ENCODE measurements at regions not wholly inside any gene's neighbourhood (a gene's known extent, or its start where the extent isn't known, plus 50 kb on each side); places are given as distances from the start of the nearest gene placed in this dataset.
"Not testable (repeated sequence)": the region's sequence is repeated elsewhere in the genome, so short reads cannot be mapped to it uniquely, and the experiment has no call there.

DNA sequence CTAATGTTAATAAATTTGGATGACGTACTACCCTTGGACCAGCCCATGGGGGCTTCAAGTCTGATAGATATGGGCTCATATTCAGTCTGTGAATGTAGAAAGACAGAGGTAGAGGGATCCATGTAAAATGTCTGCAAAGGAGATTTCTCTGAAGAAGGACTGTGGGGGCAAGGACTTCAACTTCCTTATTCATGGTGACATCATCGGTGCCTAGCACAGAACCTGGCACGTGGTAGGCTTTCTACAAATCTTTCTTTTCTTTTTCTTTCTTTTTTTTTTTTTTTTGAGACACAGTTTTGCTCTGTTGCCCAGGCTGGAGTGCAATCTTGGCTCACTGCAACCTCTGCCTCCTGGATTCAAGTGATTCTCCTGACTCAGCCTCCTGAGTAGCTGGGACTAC is 81.5 kb upstream of the CHD6 start:
- TF ChIP-seq POLR2A (IDR thresholded peaks at IDR 0.05), result not testable (repeated sequence)
- TF ChIP-seq, protein P1, sequence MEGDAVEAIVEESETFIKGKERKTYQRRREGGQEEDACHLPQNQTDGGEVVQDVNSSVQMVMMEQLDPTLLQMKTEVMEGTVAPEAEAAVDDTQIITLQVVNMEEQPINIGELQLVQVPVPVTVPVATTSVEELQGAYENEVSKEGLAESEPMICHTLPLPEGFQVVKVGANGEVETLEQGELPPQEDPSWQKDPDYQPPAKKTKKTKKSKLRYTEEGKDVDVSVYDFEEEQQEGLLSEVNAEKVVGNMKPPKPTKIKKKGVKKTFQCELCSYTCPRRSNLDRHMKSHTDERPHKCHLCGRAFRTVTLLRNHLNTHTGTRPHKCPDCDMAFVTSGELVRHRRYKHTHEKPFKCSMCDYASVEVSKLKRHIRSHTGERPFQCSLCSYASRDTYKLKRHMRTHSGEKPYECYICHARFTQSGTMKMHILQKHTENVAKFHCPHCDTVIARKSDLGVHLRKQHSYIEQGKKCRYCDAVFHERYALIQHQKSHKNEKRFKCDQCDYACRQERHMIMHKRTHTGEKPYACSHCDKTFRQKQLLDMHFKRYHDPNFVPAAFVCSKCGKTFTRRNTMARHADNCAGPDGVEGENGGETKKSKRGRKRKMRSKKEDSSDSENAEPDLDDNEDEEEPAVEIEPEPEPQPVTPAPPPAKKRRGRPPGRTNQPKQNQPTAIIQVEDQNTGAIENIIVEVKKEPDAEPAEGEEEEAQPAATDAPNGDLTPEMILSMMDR (IDR thresholded peaks at IDR 0.05), result not testable (repeated sequence)

Measured in Peyer's patch (tissue), 4 donors.